GM12892 (cell line): ENCODE measurements at regions not wholly inside any gene's neighbourhood (a gene's known extent, or its start where the extent isn't known, plus 50 kb on each side); places are given as distances from the start of the nearest gene placed in this dataset.

Source experiments
- POLR2A ChIP-seq: IDR thresholded peaks from 2 replicates; pipeline ENCODE4 v1.6.1; 2011; ENCODE audit warnings: low read depth, low read length, control low read depth
- TAF1 ChIP-seq: IDR thresholded peaks from 2 replicates; pipeline ENCODE4 v1.6.1; 2011; ENCODE audit warnings: low read depth, mild to moderate bottlenecking, control low read depth, low read length, borderline replicate concordance

DNA sequence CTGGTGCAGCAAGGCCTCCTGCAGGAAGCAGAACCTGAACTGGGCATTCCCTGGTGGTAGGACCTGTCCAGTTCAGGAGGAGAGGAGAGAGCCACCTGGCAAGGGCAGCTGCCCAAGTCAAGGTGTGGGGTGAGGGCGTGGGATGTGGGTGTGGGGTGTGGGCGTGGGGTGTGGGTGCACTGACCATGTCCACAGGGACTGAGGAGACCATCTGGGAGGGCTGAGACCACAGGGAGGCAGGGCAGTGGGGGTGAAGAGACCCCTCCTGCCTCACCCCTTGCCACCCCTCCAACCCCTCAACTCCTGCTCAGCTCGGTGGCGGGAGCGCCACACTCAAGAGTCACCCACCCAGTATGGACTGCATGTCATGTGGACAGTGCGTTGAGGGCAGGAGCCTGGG is 117.9 kb downstream of the CPZ start:
- no peak for TF ChIP-seq POLR2A
- TF ChIP-seq TAF1 = no peak
